ENCODE measurements at regions not wholly inside any gene's neighbourhood (a gene's known extent, or its start where the extent isn't known, plus 50 kb on each side); places are given as distances from the start of the nearest gene placed in this dataset.

GRCh38 chr15:92817339-92817886 is 82.7 kb upstream of the CHD2 start:
- TF ChIP-seq CTCF (IDR thresholded peaks at IDR 0.05) (no peak), POLR2A (IDR thresholded peaks at IDR 0.05) (no peak)
